HG02840 (cell line): ENCODE measurements at regions not wholly inside any gene's neighbourhood (a gene's known extent, or its start where the extent isn't known, plus 50 kb on each side); places are given as distances from the start of the nearest gene placed in this dataset.

Experiments used
- ATAC-seq: cut with Tn5 transposase; IDR thresholded peaks from one replicate; pipeline ENCODE4 v1.9.1; 2021; ENCODE audit warnings: mild to moderate bottlenecking, moderate library complexity, moderate number of reproducible peaks; ENCODE audit not compliant: unreplicated experiment, low FRiP score

DNA sequence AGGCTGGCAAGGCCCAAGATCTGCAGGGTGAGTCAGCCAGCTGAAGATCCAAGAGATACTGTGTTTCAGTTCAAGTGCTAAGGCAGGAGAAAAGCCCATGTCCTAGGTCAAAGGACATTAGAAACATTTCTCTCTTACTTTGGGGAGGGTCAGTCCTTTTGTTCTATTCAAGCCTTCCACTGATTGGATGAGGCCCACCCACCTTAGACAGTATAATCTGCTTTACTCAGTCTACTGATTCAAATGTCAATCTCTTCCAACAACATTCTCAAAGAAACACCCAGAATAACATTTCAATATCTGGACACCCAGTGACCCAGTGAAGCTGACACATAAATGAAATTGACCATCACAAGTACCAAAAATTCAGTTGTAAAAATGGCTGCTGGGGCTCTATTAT, 367.8 kb upstream of the ZP4 start:
- no peak for ATAC-seq

GRCh38 chr1:238257018-238257621, 366.4 kb upstream of the ZP4 start:
- no peak for ATAC-seq

DNA sequence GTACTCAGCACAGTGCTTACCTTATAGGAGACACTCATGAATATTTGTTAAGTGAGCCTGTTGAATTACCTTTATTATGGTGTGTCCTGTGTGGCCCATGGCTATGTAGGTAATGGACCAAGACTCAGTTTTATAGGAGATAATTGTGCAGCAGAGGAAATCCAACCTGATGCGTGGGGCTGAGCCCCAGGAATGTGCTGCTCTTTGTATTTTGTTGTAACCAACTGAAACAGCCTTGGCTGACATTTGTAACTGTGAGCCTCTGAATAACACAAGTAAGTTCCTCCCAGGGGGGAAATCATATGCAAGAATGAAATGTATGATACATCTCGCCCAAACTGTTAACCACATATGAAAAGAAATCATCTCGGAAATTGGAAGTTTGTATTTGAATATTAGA, 364.2 kb upstream of the ZP4 start:
- ATAC-seq: no peak

DNA sequence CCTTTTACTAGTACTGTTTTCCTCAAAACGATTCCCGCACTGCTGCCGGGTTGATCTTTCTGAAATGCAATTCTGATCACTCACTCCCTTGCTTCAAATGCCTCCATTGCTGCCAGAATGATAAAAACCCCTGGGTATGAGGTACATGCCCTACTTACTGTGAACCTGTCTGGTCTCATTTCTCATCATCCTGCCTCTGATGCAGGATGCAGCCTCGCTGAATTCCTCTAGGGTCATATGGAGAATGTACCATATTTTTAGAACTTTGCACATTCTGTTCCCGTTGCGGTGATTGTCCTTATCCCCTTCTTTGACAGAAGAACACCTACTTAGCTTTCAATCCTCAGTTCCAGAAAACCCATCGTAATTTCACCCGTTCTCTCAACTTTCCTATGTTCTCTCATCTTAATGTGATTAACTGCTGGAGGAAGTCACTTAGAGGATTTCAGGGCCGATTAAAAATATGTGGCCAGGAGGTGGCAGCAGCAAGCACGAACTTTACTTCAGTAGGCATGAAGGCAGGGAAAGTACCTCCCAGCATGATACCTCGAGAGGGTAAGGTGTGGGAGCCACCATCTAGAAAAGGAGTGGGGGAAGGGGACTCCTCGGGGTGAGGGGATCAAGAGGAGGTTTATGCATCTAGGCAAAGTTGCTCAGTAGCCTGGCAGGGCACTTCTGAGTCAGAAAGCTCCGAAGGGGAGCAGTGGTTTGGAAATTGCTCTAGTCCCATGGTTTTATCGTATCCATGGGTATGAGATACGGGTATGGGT, 361.5 kb upstream of the ZP4 start:
- ATAC-seq: no peak

GRCh38 chr1:238248356-238248755, 357.6 kb upstream of the ZP4 start:
- ATAC-seq: no peak

DNA sequence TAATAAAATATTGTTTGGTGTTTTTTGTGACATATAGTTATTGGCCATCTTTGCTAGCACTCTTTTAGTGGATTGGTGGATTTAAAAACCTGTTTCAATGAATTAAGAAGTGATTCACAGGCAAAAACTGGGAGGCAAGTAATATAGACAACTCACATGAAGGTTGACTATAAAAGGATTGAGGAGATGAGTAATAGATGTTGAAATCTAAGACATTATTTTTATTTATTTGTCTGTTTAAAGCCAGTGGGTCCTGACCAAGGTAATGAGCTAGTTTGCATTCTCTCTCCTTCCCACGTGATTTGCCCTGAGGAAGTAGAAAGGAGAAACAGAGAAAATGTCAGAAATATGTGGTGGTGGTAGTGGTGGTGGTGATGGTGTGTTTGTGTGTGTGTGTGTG, 351.5 kb upstream of the ZP4 start:
- ATAC-seq: no peak

- ATAC-seq: no peak
Observed at GRCh38 chr1:238241607-238242006, 350.9 kb upstream of the ZP4 start.

DNA sequence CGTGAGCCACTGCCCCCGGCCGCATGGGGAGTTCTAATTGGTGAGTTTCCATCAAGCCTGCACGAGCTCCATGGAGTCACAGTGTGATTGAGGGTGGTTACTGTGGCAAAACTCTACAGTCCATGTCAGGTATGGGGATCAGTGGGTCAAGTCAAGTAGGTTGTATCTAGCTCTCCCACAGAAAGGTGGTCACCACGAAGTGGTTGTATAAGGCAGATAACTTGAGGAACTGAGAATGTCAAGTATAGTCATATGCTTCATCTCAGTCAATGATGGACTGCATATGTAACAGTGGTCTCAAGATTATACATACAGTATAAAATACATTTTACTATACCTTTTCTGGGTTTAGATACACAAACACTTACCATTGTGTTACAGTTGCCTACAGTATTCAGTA, 348.6 kb upstream of the ZP4 start:
- ATAC-seq: no peak

GRCh38 chr1:238233966-238234365, 343.2 kb upstream of the ZP4 start:
- ATAC-seq: no peak

- no peak for ATAC-seq
Observed at GRCh38 chr1:238232084-238232710, 341.5 kb upstream of the ZP4 start.

GRCh38 chr1:238226810-238227209, 336.1 kb upstream of the ZP4 start:
- ATAC-seq: no peak

GRCh38 chr1:238223076-238223640, 332.4 kb upstream of the ZP4 start:
- ATAC-seq: no peak

DNA sequence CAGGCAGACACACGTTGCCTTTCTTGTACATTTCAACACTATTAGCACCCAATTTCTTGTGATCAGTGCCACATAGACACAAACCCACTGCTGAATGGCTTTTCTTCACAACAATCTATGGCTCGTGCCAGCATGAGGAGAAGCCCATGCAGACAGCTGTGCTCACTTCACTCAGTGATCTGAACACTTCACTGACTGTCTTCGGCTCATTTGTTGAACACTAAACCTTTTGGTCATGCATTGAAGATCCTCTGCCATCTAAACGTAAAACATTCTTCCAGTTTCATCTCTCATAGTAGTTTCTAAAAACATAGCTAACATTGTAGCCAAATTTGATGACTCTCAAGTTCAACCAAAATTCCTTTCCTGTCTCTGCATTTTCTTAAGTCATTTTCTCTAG, 331.0 kb upstream of the ZP4 start:
- ATAC-seq: no peak

DNA sequence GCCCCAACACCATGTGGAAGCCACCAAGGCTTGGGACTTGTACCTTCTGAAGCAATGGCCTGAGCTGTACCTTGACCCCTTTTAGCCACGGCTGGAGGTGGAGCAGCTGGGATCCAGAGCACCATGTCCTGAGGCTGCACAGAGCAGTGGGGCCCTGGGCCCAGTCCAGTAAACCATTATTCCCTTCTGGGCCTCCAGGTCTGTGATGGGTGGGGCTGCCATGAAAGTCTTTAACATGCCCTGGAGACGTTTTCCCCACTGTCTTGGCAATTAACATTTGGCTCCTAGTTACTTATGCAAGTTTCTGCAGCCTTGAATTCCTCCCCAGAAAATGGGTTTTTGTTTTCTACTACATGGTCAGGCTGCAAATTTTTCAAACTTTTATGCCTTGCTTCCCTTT, 323.7 kb upstream of the ZP4 start:
- no peak for ATAC-seq

DNA sequence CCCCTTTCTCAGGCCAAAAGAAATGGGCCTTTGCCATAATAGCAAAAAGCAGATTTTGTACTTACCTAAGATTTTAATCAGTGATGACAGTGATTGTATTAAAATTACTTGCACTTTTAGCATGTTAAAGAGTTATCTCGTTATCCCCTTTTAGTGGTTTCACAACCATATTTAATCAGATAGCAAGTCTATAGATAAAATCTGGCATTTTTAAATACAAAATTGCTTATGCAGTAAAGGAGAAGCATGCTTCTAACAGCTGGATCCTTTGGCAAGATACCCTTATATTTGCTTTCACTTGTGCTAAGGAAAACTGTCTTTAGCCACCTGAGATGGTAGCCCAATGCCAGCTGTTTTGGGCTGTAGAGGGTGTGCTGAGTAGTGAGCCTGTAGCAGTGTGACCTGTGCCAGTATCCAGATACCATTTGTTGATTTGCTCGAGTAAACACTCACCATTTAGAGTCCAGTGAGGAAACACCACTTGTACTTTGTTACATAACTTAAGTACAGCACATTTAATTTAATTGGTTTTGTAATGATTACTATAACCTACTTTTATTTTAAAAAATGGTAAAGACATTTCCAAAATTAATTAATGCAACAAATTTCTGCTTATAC, 314.4 kb upstream of the ZP4 start:
- no peak for ATAC-seq

- ATAC-seq: no peak
Observed at GRCh38 chr1:238201992-238202391, 311.3 kb upstream of the ZP4 start.

- ATAC-seq: no peak
Observed at GRCh38 chr1:238199325-238199724, 308.6 kb upstream of the ZP4 start.

DNA sequence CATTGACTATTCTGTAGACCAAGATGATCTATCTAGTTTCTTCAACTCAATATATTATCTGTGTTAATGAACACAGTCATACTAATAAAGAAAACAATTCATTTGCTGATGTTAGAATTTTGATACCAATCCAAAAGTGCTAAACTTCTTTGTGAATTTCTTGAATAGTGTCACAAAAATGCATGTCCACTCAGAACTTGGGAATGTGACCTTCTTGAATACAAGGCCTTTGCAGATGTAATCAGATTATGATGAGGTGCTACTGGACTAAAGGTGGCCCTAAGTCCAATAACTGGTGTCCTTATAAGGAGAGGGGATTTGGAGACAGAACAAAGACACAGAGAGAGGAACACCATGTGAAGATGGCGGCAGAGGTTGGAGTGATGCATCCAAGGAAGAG, 305.8 kb upstream of the ZP4 start:
- no peak for ATAC-seq

DNA sequence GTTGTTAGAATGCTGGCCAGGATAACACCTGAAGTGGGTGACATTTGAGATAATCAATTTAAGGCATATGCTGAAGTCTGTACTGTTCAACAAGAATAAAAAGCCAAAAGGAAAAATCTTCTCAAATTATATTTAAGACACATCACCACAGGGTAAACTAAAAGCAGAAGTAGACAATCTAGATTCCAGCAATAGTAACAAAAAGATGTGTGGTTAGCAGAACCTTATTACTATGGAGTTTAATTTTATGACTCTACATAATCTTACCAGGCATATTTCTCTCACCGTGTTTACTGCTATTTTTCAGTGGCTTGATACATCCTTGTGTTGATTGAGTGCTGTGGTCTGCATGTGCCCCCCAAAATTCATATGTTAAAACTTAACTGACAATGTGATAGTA, 300.4 kb upstream of the ZP4 start:
- no peak for ATAC-seq

DNA sequence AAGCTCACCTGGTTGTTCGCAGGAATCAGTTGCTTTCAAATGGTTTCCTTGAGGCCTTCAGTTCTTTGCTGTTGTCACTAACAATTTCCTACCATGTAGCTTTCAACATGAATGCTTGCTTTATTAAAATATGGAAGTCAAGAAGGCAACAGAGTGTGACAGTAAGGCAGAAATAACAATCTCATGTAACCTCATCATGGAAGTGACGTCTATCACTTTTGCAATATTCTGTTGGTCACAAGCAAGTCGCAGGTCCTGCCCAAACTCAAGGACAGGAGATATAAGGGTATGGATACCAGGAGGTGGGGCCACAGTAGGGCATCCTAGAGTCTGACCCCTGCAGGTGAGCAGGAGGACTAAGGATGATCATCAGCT, 296.8 kb upstream of the ZP4 start:
- ATAC-seq: no peak

DNA sequence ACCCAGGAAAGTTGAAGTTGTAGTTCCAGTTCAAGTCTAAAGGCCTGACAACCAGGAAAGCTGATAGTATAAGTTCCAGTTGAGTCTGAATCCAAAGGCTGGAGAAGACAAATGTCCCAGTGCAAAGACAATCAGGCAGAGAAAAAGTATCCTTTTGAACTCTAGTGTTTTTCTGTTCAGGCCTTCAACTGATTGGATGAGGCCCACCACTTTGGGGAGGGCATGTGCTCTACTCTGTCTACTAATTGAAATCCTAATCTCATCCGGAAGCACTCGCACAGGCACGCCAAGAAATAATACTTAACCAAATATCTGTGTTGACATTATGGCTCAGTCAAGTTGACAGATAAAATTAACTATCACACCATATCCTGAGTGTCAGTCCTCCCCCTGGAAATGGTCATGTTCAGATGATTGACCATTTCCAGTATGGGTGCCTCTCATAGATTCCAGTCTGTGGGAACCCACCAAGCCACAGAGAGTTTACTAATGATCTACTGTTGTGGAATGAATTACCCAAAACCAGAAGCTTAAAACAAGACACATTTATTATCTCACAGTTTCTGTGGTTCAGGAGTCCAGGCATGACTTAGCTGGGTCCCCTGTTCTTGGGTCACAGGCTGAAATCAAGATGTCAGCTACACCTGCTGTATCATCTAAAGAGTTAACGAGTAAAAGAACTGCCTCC, 296.3 kb upstream of the ZP4 start:
- ATAC-seq: no peak
